ENCODE measurements at regions not wholly inside any gene's neighbourhood (a gene's known extent, or its start where the extent isn't known, plus 50 kb on each side); places are given as distances from the start of the nearest gene placed in this dataset.

- Histone ChIP-seq H3K36me3 (replicated peaks; ENCODE audit: insufficient read depth, low read depth) (no peaks in the 10 kb centered on the region), H3K9me2 (replicated peaks; ENCODE audit: insufficient read depth) (no peaks in the 10 kb centered on the region), H4K20me1 (ENCODE audit: insufficient read depth, poor library complexity, severe bottlenecking) (no peaks in the 10 kb centered on the region), H3K4me2 (no peak overlapping the region), H3K4me1 (ENCODE audit: insufficient read depth) (no peaks in the 10 kb centered on the region), H3K9me3 (ENCODE audit: low read depth) (no peaks in the 10 kb centered on the region), H3K79me2 (no peaks in the 10 kb centered on the region), H3K27me3 (no peaks in the 10 kb centered on the region), H3K27ac (no peak overlapping the region), H2AFZ (no peak overlapping the region), H3K4me3 (no peak overlapping the region)
- WGBS (ENCODE audit: low lambda C conversion rate, missing lambda C conversion rate) = 40% methylated on average over 3 of the region's 3 CpGs
- no peak for DNase-seq (ENCODE audit: low spot score)
- no peak for TF ChIP-seq CTCF (IDR thresholded peaks at IDR 0.05; ENCODE audit: poor library complexity)
- TF ChIP-seq EZH2 (IDR thresholded peaks at IDR 0.05; ENCODE audit: borderline replicate concordance) = no peak
- TF ChIP-seq EZH2phosphoT487 (IDR thresholded peaks at IDR 0.05; ENCODE audit: low read depth, severe bottlenecking, unreplicated experiment) = no peak
Observed at GRCh38 chr6:2363211-2363610, 117.8 kb upstream of the GMDS start.

GRCh38 chr6:2361195-2361594 is 115.8 kb upstream of the GMDS start:
- Histone ChIP-seq H3K27me3 (no peaks in the 10 kb centered on the region), H3K4me3 (no peak overlapping the region), H4K20me1 (ENCODE audit: insufficient read depth, poor library complexity, severe bottlenecking) (no peaks in the 10 kb centered on the region), H3K27ac (no peak overlapping the region), H3K36me3 (replicated peaks; ENCODE audit: insufficient read depth, low read depth) (no peaks in the 10 kb centered on the region), H3K4me1 (ENCODE audit: insufficient read depth) (no peaks in the 10 kb centered on the region), H3K9me3 (ENCODE audit: low read depth) (no peaks in the 10 kb centered on the region), H3K9me2 (replicated peaks; ENCODE audit: insufficient read depth) (no peaks in the 10 kb centered on the region), H3K79me2 (no peaks in the 10 kb centered on the region), H3K4me2 (no peak overlapping the region), H2AFZ (no peak overlapping the region)
- WGBS (ENCODE audit: low lambda C conversion rate, missing lambda C conversion rate) = 100% methylated on average over 5 of the region's 5 CpGs
- no peak for DNase-seq (ENCODE audit: low spot score)
- no peak for TF ChIP-seq EZH2phosphoT487 (IDR thresholded peaks at IDR 0.05; ENCODE audit: low read depth, severe bottlenecking, unreplicated experiment)
- TF ChIP-seq CTCF (IDR thresholded peaks at IDR 0.05; ENCODE audit: poor library complexity) = no peak

DNA sequence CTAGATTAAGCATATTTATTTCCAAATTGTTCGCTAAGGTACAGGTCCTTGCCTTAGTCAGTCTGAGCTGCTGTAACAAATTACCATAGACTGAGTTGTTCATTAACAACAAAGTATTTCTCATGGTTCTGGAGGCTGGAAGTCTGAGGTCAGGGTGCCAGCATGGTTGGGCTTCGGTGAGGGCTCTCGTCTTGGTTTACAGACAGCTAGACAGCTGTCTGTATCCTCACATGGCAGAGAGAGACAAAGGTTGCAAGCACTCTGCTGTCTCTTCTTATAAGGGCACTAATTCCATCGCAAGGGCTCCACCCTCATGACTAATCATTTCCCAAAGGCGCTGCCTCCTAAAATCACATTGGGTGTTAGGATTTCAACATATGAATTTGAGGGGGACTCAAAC is 115.3 kb upstream of the GMDS start:
- H3K4me3 ChIP-seq = no peak overlapping the region
- H3K27me3 ChIP-seq = no peaks in the 10 kb centered on the region
- no peaks in the 10 kb centered on the region for H3K4me1 ChIP-seq (ENCODE audit: insufficient read depth)
- H3K9me2 ChIP-seq (replicated peaks; ENCODE audit: insufficient read depth) = no peaks in the 10 kb centered on the region
- H2AFZ ChIP-seq = no peak overlapping the region
- H3K27ac ChIP-seq = no peak overlapping the region
- WGBS (ENCODE audit: low lambda C conversion rate, missing lambda C conversion rate) = 95% methylated on average over 5 of the region's 5 CpGs
- H3K9me3 ChIP-seq (ENCODE audit: low read depth) = no peaks in the 10 kb centered on the region
- no peak for TF ChIP-seq EZH2 (IDR thresholded peaks at IDR 0.05; ENCODE audit: borderline replicate concordance)
- TF ChIP-seq CTCF (IDR thresholded peaks at IDR 0.05; ENCODE audit: poor library complexity) = no peak
- no peak for TF ChIP-seq EZH2phosphoT487 (IDR thresholded peaks at IDR 0.05; ENCODE audit: low read depth, severe bottlenecking, unreplicated experiment)
- DNase-seq (ENCODE audit: low spot score) = no peak
- no peak overlapping the region for H3K4me2 ChIP-seq
- H4K20me1 ChIP-seq (ENCODE audit: insufficient read depth, poor library complexity, severe bottlenecking) = no peaks in the 10 kb centered on the region
- no peaks in the 10 kb centered on the region for H3K79me2 ChIP-seq
- no peaks in the 10 kb centered on the region for H3K36me3 ChIP-seq (replicated peaks; ENCODE audit: insufficient read depth, low read depth)

- no peak overlapping the region for H2AFZ ChIP-seq
- DNase-seq (ENCODE audit: low spot score) = no peak
- no peaks in the 10 kb centered on the region for H3K36me3 ChIP-seq (replicated peaks; ENCODE audit: insufficient read depth, low read depth)
- H3K9me3 ChIP-seq (ENCODE audit: low read depth) = no peaks in the 10 kb centered on the region
- H3K4me2 ChIP-seq = no peak overlapping the region
- H3K4me1 ChIP-seq (ENCODE audit: insufficient read depth) = no peaks in the 10 kb centered on the region
- H3K79me2 ChIP-seq = no peaks in the 10 kb centered on the region
- TF ChIP-seq CTCF (IDR thresholded peaks at IDR 0.05; ENCODE audit: poor library complexity) = no peak
- no peak for TF ChIP-seq EZH2 (IDR thresholded peaks at IDR 0.05; ENCODE audit: borderline replicate concordance)
- TF ChIP-seq EZH2phosphoT487 (IDR thresholded peaks at IDR 0.05; ENCODE audit: low read depth, severe bottlenecking, unreplicated experiment) = no peak
- H3K27me3 ChIP-seq = no peaks in the 10 kb centered on the region
- WGBS (ENCODE audit: low lambda C conversion rate, missing lambda C conversion rate) = 83% methylated on average over 5 of the region's 5 CpGs
- no peak overlapping the region for H3K27ac ChIP-seq
- no peaks in the 10 kb centered on the region for H3K9me2 ChIP-seq (replicated peaks; ENCODE audit: insufficient read depth)
- no peaks in the 10 kb centered on the region for H4K20me1 ChIP-seq (ENCODE audit: insufficient read depth, poor library complexity, severe bottlenecking)
- no peak overlapping the region for H3K4me3 ChIP-seq
Observed at GRCh38 chr6:2360126-2360525, 114.7 kb upstream of the GMDS start.

Data from hepatocyte (in vitro differentiated cells).